ENCODE measurements at regions not wholly inside any gene's neighbourhood (a gene's known extent, or its start where the extent isn't known, plus 50 kb on each side); places are given as distances from the start of the nearest gene placed in this dataset.

- TF ChIP-seq EZH2 (IDR thresholded peaks at IDR 0.05; ENCODE audit: borderline replicate concordance, insufficient read depth, low read depth, low read length, poor library complexity, severe bottlenecking) (no peak), CTCF (IDR thresholded peaks at IDR 0.05) (no peak)
Observed at GRCh38 chr14:55740649-55740989, 160.6 kb downstream of the KTN1 start.

Data from B cell (primary cell).